Lower lobe of right lung (tissue), 2 donors: ENCODE measurements at regions not wholly inside any gene's neighbourhood (a gene's known extent, or its start where the extent isn't known, plus 50 kb on each side); places are given as distances from the start of the nearest gene placed in this dataset.

Source experiments
- ATAC-seq, 2 donors: fragments of 200-7000 bp; cut with Tn5 transposase; one replicate each; pipeline ENCODE4 v1.9.1; 2020 to 2022; ENCODE audit warnings: mild to moderate bottlenecking in 2 of 2, moderate library complexity in 2 of 2
- DNase-seq: peaks from one replicate; pipeline ENCODE4 v3.0.0-alpha.2; 2020
- H3K27ac ChIP-seq: fragments of 200-600 bp; one replicate; pipeline ENCODE4 v1.8.0; 2022
- H3K27me3 ChIP-seq: fragments of 200-600 bp; one replicate; pipeline ENCODE4 v1.8.0; 2022; ENCODE audit warnings: low read depth
- H3K36me3 ChIP-seq: fragments of 200-600 bp; one replicate; pipeline ENCODE4 v1.8.0; 2022; ENCODE audit warnings: mild to moderate bottlenecking
- H3K4me1 ChIP-seq: fragments of 200-600 bp; one replicate; pipeline ENCODE4 v1.8.0; 2022
- H3K4me3 ChIP-seq: fragments of 200-600 bp; one replicate; pipeline ENCODE4 v1.8.0; 2022; ENCODE audit warnings: mild to moderate bottlenecking
- H3K9me3 ChIP-seq: fragments of 200-600 bp; one replicate; pipeline ENCODE4 v1.8.0; 2022
- CTCF ChIP-seq: fragments of 200-600 bp; IDR thresholded peaks from one replicate; pipeline ENCODE4 v1.8.0; 2022; ENCODE audit warnings: antibody characterized with exemption, mild to moderate bottlenecking
- intact Hi-C: fragments of 100-400 bp; cut with DNase I; formaldehyde crosslinking; loops from one replicate; pipeline ENCODE4 v1.11.0; 2022
- donor health status: DM: no; HTN: yes; CAD: no; lungs with severe emphysema.

GRCh38 chr16:6349725-6350124, 982.9 kb upstream of the RBFOX1 start:
- H3K4me1 ChIP-seq = no peaks in the 10 kb centered on the region
- no peak overlapping the region for H3K27ac ChIP-seq
- intact Hi-C loops = no loop called here
- TF ChIP-seq CTCF = no peak
- no peaks in the 10 kb centered on the region for H3K36me3 ChIP-seq
- H3K4me3 ChIP-seq = no peak overlapping the region
- no peaks in the 10 kb centered on the region for H3K27me3 ChIP-seq
- H3K9me3 ChIP-seq = no peaks in the 10 kb centered on the region
- no peak for ATAC-seq
- no peak for DNase-seq

- DNase-seq (no peak), ATAC-seq (no peak)
- no peak overlapping the region for H3K4me3 ChIP-seq
- TF ChIP-seq CTCF = peak; percentile 6
- intact Hi-C loops = no loop called here
- H3K9me3 ChIP-seq = no peaks in the 10 kb centered on the region
- no peaks in the 10 kb centered on the region for H3K36me3 ChIP-seq
- H3K27me3 ChIP-seq = no peaks in the 10 kb centered on the region
- H3K27ac ChIP-seq = no peak overlapping the region
- H3K4me1 ChIP-seq = no peaks in the 10 kb centered on the region
These were observed 987.6 kb upstream of the RBFOX1 start for GRCh38 chr16:6345090-6345489.

GRCh38 chr16:6343157-6343556, 989.5 kb upstream of the RBFOX1 start:
- Histone ChIP-seq H3K36me3 (no peaks in the 10 kb centered on the region), H3K27ac (no peak overlapping the region), H3K4me3 (no peak overlapping the region), H3K9me3 (no peaks in the 10 kb centered on the region), H3K27me3 (no peaks in the 10 kb centered on the region), H3K4me1 (no peaks in the 10 kb centered on the region)
- intact Hi-C loops = no loop called here
- DNase-seq (no peak), ATAC-seq (no peak)
- no peak for TF ChIP-seq CTCF

- DNase-seq (no peak), ATAC-seq (no peak)
- Histone ChIP-seq H3K4me3 (no peak overlapping the region), H3K9me3 (no peaks in the 10 kb centered on the region), H3K36me3 (no peaks in the 10 kb centered on the region), H3K27me3 (no peaks in the 10 kb centered on the region), H3K4me1 (no peaks in the 10 kb centered on the region), H3K27ac (no peak overlapping the region)
- intact Hi-C loops = no loop called here
- TF ChIP-seq CTCF = no peak
These were observed 990.7 kb upstream of the RBFOX1 start for GRCh38 chr16:6341981-6342380.

- Histone ChIP-seq H3K9me3 (no peaks in the 10 kb centered on the region), H3K27me3 (no peaks in the 10 kb centered on the region), H3K27ac (no peak overlapping the region), H3K4me3 (no peak overlapping the region), H3K4me1 (no peaks in the 10 kb centered on the region), H3K36me3 (no peaks in the 10 kb centered on the region)
- ATAC-seq (no peak), DNase-seq (no peak)
- intact Hi-C loops = no loop called here
- TF ChIP-seq CTCF = peak; percentile 25
These were observed 997.6 kb upstream of the RBFOX1 start for GRCh38 chr16:6335072-6335471.

- H3K36me3 ChIP-seq = no peaks in the 10 kb centered on the region
These were observed 1000.9 kb upstream of the RBFOX1 start for GRCh38 chr16:6331770-6332169.

More at GRCh38 chr16:6331770-6332169, 1000.9 kb upstream of the RBFOX1 start:
- Histone ChIP-seq H3K9me3 (no peaks in the 10 kb centered on the region), H3K4me3 (no peak overlapping the region), H3K27me3 (no peaks in the 10 kb centered on the region), H3K27ac (no peak overlapping the region), H3K4me1 (no peaks in the 10 kb centered on the region)
- DNase-seq (no peak), ATAC-seq (no peak)
- no peak for TF ChIP-seq CTCF
- intact Hi-C loops = no loop called here
